ENCODE measurements at regions not wholly inside any gene's neighbourhood (a gene's known extent, or its start where the extent isn't known, plus 50 kb on each side); places are given as distances from the start of the nearest gene placed in this dataset.

GRCh38 chr11:45525393-45525792 lies 140.0 kb downstream of the CHST1 start:
- Histone ChIP-seq H2AK9ac (replicated peaks; ENCODE audit: low read depth, low read length, poor library complexity) (no peak overlapping the region), H4K8ac (ENCODE audit: low read depth in 2 of 2, low read length in 2 of 2) (no peak overlapping the region), H3K27ac (ENCODE audit: insufficient read depth, low read length) (no peak overlapping the region), H3K18ac (ENCODE audit: low read depth, low read length) (no peak overlapping the region), H3K9me3 (ENCODE audit: control insufficient read depth, insufficient read depth, low read length) (no peaks in the 10 kb centered on the region), H2BK5ac (ENCODE audit: low read depth, low read length, poor library complexity, severe bottlenecking) (no peak overlapping the region), H4K20me1 (ENCODE audit: insufficient read depth, low read length) (no peaks in the 10 kb centered on the region), H4K5ac (ENCODE audit: low read depth, low read length) (no peak overlapping the region), H3K79me1 (ENCODE audit: low read depth in 1 of 2, low read length in 2 of 2) (no peaks in the 10 kb centered on the region), H3K36me3 (ENCODE audit: control insufficient read depth, insufficient read depth, low read length) (no peaks in the 10 kb centered on the region), H3K4ac (ENCODE audit: low read depth, low read length) (no peak overlapping the region), H2BK20ac (ENCODE audit: low read depth, low read length) (no peak overlapping the region), H4K91ac (ENCODE audit: insufficient read depth, low read depth, low read length) (no peak overlapping the region), H3K27me3 (ENCODE audit: control insufficient read depth, insufficient read depth, low read length) (no peaks in the 10 kb centered on the region), H3K4me2 (ENCODE audit: low read depth, low read length) (no peak overlapping the region), H3K23ac (ENCODE audit: low read depth, low read length) (no peak overlapping the region), H2BK15ac (ENCODE audit: low read depth, low read length) (no peak overlapping the region), H3K14ac (replicated peaks; ENCODE audit: low read depth, low read length) (no peak overlapping the region), H3K9me1 (ENCODE audit: insufficient read depth, low read length) (no peaks in the 10 kb centered on the region), H2BK120ac (ENCODE audit: low read depth, low read length) (no peak overlapping the region), H2AK5ac (ENCODE audit: low read depth, low read length) (no peak overlapping the region), H3K4me1 (ENCODE audit: control insufficient read depth, insufficient read depth, low read length) (no peaks in the 10 kb centered on the region), H3K4me3 (ENCODE audit: insufficient read depth, low read depth, low read length) (no peak overlapping the region), H3K56ac (ENCODE audit: extremely low read depth, insufficient read depth, low read length) (no peak overlapping the region), H2AFZ (replicated peaks; ENCODE audit: low read length, poor library complexity) (no peak overlapping the region), H3K9ac (ENCODE audit: low read depth, low read length) (no peak overlapping the region)
- TF ChIP-seq CEBPB (IDR thresholded peaks at IDR 0.05; ENCODE audit: low read depth, low read length) = no peak
- no peak for TF ChIP-seq RFX5 (IDR thresholded peaks at IDR 0.05; ENCODE audit: low read depth, low read length)
- no peak for TF ChIP-seq RAD21 (IDR thresholded peaks at IDR 0.05; ENCODE audit: low read length)
- TF ChIP-seq CHD1 (IDR thresholded peaks at IDR 0.05; ENCODE audit: low read depth, low read length) = no peak
- no peak for TF ChIP-seq MAFK (IDR thresholded peaks at IDR 0.05; ENCODE audit: low read depth, low read length)
- no peak for TF ChIP-seq BHLHE40 (IDR thresholded peaks at IDR 0.05; ENCODE audit: low read depth, low read length)
- TF ChIP-seq POLR2A (IDR thresholded peaks at IDR 0.05; ENCODE audit: low read depth, low read length) = no peak
- no peak for TF ChIP-seq NFE2L2 (IDR thresholded peaks at IDR 0.05; ENCODE audit: low read depth, low read length)
- no peak for TF ChIP-seq FOS (IDR thresholded peaks at IDR 0.05; ENCODE audit: low read depth, low read length)
- no peak for TF ChIP-seq CTCF (conservative IDR thresholded peaks at IDR 0.05; ENCODE audit: low read depth, low read length)
- no peak for TF ChIP-seq ELK1 (IDR thresholded peaks at IDR 0.05; ENCODE audit: borderline replicate concordance, low read depth, low read length)
- POLR2A ChIA-PET (ENCODE audit: unreplicated experiment) = no interaction called here
- DNase-seq (no peak), ATAC-seq (ENCODE audit: low read depth) (no peak)
- in situ Hi-C loops (cut with MboI; ENCODE audit: low sequenced_read_pairs) (no loop called here), intact Hi-C loops (cut with micrococcal nuclease) (no loop called here), dilution Hi-C loops (cut with HindIII; ENCODE audit: low sequenced_read_pairs, unreplicated experiment) (no loop called here)
- no CpG with 5 or more reads among the region's 3 CpGs for WGBS, 2 experiments (ENCODE audit: extremely low coverage in 2 of 2, insufficient read length in 1 of 2)
- no TSS peak for BruUV-seq (replicated peaks)
- CTCF ChIA-PET = no interaction called here

Data from IMR-90 (cell line).